ENCODE measurements at regions not wholly inside any gene's neighbourhood (a gene's known extent, or its start where the extent isn't known, plus 50 kb on each side); places are given as distances from the start of the nearest gene placed in this dataset.

DNA sequence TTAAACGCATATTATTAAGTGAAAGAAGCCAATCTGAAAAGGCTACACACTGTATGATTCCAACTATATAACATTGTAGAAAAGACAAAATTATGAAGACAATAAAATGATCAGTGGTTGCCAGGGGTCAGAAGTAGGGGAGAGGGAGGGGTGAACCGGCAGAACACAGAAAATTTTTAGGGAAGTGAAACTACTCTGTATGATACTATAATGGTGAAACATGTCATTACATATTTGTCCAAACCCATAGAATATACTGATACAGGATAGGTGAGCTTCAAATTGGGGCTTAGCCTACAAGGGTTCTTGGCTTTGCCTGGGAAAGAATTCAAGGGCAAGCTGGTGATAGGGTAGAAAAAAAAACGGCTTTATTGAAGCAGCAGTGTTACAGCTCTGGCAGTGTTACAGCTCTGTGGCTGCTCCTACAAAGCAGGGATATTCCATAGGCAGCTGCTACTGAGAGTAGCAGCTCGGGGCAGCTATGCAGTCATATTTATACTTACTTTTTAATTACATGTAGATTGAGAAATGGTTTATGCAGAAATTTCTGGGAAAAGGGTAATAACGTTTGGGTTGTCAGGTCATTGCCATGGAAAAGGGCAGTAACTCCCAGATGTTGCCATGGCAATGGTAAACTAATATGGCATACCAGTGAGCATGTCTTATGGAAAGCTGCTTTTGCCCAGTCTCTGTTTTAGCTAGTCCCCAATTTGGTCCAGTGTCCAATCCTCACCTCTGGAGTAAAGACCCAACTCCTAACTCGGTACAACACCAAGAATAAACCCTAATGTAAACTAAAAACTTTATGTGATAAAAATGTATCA is 125.1 kb upstream of the SLC25A36 start:
- intact Hi-C loops (cut with micrococcal nuclease): no loop called here

DNA sequence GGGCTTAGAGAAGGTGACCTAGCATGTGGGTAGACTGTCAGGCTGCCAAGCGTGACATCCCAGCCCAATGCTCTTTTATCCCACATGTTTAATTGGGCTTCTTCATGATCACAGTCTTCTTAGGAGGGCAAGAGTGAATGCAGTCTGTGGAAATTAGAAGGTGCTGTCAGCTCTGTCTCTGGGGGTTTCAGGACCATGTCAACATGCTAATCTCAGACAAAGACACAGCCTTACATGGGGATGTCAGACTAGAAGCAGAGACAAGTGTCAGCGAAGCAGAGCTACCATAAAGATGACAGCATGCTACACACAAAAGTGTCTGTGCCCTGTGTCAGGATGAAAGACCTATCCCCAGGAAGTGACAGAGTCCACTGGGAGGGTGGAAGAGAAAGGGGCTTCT is 120.1 kb upstream of the SLC25A36 start:
- intact Hi-C loops (cut with micrococcal nuclease): no loop called here

DNA sequence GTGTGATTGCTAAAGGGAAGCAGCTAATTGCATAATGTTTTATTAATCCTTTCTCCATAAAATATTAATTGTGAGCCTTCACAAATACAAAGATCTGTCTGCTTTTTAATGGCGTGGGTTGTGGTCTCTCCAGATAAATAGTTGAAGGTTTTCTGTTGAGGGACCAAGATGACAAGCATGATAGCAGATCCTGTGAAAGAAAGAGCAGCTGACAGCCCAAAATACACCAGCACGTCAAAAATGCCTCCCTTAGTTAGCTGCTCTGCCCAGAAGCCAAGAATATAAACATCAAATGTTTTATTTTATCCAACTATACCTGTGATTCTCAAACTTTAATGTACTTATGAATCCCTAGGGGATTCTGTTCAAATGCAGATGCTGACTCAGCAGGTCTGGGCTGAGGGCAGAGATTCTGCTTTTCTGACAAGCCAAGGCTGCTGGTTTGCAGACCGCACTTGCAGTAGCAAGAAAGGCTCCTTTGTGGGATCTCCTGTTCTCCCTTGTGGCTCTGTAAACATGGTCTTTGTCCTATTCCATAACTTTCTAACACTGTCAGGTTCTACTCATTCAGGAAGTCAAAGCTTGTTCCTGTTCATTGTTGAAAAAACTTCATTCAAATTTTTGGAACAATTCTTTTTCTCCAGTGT is 119.1 kb upstream of the SLC25A36 start:
- intact Hi-C loops (cut with micrococcal nuclease): no loop called here

DNA sequence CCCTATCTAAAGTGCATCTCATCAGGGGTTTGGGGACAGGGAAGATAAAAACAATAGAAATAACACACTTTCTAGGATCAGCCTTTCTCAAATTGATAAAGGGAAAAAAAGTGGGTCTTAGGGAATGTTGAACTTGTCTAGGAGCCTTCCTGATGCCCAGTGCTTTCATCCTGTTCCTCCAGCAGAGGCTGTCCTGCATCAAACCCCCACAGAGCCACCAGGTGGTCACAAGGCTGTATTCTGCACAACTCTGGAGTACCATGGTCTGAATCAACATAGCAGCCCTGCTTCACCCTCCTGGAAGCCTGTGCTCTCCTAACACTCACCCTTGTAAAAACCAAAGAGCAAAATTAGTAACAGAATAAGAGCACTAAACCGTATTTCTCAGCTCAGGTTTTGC is 118.5 kb upstream of the SLC25A36 start:
- intact Hi-C loops (cut with micrococcal nuclease): no loop called here

DNA sequence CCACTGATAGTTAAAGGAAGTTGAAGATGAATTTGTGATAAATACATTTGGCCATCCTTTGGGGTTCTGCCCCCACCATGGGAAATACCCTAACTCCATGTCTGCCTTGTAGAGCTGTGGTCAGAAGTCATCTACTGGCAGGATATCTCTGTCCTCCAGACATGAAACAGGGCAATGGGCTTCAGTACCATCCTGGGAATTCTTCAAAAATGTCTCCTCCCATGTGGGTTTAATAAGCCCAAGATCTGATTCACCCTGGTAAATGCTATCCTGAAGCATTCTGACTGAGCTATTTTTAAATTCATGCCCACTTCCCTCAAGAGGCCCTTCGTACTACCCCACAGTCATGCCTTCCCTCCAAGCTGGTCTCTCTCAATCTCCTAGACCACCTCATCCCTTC is 113.7 kb upstream of the SLC25A36 start:
- intact Hi-C loops (cut with micrococcal nuclease): no loop called here

DNA sequence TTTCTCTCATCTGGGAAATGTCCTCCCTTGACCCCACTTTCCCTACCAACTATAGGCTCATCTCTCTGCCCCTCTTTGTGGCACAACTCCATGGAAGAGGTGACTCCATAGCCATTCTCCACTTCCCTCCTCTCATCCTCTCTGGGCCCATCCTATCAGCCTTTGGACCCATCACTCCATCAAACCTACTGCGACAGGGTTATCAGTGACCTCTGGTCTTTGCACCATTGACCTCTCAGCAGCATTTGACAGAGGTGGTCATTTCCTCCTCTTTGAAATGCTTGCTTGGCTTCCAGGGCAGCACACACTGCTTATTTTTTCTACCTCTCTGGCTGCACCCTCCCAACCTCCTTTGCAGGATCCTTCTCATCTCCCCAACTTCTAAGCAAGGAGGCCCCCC is 113.1 kb upstream of the SLC25A36 start:
- intact Hi-C loops (cut with micrococcal nuclease): no loop called here

DNA sequence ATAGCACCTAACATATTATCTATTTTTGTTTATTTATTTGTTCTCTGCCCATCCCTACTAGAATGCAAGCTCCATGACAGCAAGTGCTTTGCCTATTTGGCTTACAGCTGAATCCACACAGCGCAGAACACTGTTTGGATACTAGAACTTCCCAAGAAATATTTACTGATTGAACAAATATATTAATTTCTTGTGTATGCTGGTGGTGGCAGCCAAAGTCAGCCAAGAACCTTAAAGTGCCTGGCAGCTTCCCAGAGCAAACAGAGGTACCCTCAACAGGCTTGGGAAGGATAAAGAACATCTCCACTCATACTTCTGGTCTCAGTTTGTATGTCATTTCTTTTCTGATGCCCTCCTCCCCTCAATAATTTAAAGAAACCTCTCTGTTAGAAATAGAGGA is 111.8 kb upstream of the SLC25A36 start:
- intact Hi-C loops (cut with micrococcal nuclease): no loop called here

DNA sequence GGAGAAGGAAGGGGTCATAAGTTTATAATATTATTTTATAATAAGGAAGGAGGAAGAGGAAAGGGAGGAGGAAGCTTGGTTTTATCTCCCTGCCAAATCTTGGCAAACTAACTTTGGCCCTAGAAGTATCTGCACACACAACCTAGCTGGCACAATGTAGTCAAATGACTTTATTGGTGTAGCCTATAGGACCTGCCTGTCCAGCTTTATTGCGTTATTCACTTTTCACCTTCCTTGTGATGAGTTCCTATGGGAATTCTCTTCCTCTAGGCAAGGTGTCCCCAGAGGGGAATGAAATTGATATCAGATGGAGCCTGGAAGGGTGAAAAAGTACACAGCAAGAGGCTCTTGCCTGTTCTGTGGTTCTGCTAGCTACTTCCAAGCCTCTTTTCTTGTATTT is 111.2 kb upstream of the SLC25A36 start:
- intact Hi-C loops (cut with micrococcal nuclease): no loop called here

DNA sequence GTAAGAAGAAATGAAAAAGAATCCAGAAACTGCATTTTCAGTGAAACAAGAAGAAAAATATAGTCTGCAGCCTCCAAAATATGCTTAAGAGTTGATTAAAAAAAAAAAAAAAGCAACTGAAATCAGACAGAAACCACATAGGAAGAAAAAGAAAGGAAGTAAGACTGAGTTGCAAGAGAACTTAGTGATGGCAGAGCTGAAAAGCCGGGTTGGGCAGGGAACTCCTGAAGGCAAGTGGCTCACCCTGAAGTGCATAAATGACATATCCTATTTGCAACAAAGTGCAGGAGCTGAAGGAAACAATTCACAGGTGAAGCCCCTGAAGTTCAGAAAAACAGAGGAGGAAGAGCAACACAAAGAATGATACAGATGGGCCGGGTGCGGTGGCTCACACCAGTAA is 108.8 kb upstream of the SLC25A36 start:
- intact Hi-C loops (cut with micrococcal nuclease): no loop called here

DNA sequence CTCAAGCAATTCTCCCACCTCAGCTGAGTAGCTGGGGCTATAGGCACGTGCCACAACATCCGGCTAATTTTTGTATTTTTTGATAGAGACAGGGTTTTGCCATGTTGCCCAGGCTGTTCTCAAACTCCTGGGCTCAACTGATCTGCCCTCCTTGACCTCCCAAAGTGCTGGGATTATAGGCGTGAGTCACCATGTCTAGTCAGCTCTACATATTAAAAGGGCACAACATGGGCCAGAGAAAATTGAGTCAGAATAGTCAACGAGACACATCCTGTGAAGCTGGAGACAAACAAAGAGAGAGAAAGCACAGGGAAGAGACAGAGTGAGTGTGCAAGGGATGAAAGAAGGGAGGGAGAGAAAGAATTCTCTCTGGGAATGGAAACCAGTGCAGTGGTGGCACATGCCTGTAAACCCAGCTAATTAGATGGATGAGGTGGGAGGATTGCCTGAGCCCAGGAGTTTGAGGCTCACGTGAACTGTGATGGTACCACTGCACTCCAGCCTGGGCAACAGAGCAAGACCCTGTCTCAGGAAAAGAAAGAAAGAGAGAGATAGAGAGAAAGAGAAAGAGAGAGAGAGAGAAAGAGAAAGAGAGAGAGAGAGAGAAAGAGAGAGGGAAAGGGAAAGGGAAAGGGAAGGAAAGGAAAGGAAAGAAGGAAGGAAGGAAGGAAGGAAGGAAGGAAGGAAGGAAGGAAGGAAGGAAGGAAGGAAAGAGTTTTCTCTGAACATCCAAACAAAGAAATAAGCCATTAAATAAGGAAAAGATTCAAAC is 107.2 kb upstream of the SLC25A36 start:
- intact Hi-C loops (cut with micrococcal nuclease): no loop called here

DNA sequence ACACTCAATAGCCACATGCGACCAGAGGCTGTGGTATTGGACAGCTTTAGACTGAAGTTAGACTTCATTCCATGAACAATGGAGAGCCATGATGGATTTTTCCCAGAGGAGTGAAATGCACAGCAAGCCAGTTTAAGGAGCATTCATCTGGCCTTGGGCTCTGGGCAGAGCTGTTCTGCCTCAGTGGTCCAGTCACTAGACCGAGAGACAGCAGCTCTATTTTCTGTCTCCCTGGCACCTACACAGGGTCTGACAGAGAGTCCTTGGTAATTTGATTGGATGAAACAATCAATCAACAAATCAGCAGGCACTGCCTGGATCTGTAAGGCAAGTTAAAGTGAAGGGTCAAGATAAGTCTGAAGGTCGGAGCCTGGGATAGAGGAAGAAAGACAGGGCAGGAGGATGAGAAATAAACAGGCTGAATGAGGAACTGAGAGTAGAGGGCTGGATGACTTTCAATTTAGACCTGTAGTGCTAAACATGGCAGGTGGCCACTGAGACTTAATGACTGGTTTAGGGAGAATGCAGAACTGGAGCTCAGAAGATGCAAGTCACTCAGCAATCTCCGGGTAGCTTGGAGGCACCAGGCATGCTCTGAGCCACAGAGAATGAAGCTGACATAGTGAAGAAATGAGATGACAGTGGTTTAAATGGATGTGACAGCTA is 98.5 kb upstream of the SLC25A36 start:
- intact Hi-C loops (cut with micrococcal nuclease): no loop called here

DNA sequence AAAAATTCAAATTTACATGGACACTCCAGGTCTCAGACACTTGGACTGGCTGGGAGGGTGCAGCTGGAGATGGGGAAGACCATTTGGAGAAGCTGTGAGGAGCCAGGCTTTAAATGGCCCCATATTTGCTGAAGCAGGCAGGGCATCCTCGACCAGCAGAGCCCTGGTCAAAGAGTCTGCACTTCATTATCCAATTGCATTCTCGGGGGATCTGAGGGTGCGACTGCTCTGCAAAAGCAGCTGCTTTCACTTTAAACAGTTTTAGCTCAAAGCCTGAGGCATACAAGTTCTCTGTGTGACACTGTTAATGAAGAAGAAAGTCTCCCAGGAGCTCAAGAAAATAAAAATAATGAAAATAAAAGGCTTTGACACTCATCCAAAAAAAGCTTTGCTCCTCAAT is 98.0 kb upstream of the SLC25A36 start:
- intact Hi-C loops (cut with micrococcal nuclease): no loop called here

DNA sequence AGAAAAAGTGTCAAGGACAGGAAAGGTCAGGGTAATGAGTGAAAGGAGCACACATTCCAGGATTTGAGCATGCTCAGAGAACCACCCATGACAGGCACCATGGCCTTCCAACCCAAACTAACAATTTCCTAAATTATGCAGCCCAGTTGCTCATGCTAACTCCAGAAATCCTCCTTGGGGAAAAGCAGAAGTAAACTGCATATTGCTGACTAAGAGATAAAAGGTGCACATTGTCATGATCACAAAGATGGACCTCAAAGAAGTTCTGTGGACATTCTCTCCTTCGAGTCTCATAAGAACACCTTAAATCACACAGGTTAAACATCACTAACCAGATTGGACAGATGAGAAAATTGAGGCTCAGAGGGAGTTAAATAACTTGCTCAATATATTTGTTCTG is 97.6 kb upstream of the SLC25A36 start:
- intact Hi-C loops (cut with micrococcal nuclease): no loop called here

DNA sequence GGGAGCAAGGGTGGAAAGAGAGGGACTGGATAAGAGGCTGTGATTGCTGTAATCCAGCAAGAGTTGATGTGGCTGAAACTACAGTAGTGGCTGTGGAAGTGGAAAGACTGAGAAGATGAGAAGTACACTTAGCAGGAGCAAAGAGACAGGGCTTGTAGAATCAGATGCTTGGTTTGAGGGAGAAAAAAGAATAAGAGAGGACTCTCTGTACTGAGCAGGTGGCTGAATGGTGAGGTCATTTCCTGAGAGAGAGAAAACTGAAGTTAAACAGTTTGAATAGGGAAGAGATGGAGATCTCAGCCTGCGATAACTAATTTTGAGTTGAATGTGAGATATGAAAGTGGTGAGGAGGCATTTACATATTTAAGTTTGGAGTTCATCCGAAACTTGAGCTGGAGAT is 95.8 kb upstream of the SLC25A36 start:
- intact Hi-C loops (cut with micrococcal nuclease): no loop called here

DNA sequence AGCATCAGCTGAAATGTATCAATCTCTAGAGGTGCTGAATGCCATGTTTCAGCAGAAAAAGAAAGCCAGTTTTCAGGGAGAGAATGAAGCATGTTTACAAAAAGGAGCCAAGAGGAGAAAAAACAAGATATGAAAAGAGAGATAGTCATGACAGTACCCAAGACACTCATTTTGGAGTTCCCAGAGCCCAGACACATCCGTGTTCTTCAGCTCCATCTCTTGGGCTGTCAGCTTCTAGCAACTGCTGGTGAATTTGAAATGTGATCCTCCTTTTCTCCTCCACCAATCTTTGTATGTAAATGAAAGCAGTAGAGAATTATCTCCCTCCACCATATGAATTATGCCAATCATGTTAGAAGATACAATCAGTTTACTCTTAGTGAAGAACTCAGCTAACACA is 93.0 kb upstream of the SLC25A36 start:
- intact Hi-C loops (cut with micrococcal nuclease): no loop called here

DNA sequence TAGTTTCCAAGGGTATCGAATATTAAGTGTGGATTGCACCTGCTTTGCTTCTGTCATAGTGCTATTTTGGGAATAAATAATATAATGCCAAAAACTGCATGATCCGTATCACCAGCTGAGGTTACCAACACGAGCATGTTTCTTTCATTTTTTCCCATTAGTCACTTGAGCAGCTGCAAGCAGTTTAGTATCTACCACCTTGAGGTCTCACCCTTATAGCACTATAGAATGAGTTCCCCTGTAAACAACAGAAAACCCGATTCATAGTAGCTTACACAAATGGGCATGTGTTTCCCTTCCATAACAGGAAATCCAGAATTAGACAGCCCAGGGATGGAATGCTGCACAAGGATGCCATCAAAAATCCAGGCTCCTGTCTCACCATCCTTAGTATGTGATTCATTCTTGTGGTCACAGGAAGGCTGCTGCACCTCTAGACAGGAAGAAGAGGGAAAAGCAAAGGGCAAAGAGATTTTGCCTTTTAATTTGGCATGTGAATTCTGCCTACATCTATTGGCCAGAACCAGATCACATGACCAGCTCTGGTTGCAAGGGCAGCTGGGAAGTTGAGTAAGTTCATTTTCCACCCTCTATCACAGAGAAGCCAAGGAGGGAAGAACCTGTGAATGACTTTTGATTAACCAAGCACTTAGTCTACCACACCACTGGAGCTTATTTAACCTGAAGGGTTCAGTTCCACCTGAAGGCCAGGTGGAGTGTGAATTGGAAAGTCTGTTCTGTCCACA is 91.3 kb upstream of the SLC25A36 start:
- intact Hi-C loops (cut with micrococcal nuclease): no loop called here

DNA sequence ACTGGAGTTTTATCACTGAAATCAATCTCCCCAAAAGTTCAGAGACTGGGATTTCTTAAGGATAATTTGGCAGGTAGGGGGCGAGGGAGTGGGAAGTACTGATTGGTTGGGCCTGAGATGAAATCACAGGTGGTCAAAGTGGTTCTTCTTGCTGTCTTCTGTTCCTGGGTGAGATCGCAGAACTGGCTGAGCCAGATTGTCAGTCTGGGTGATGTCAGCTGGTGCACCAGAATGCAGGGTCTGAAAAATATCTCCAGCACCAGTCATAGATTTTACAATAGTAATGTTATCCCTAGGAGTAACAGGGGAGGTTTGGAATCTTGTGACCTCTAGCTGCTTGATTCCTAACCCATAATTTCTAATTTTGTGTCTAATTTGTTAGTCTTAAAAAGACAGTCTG is 86.7 kb upstream of the SLC25A36 start:
- intact Hi-C loops (cut with micrococcal nuclease): no loop called here

DNA sequence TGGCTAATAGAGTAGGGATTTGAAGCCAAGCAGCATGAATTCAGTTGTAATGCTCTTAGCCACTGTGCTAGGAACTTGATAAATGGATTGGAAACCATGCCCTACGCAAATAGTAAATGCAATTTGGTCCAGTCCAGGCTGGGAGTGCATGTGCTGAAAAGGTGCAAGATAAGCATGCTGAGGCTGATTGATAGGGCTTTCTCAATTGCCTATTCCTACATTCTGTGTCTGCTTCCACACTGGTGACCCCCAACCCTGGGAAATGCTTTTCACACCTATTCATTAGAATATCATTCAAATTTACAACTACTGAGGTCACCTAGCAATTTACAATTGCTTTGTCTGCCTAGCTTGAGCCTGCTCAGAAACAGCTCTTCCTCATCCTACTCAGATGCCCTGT is 84.7 kb upstream of the SLC25A36 start:
- intact Hi-C loops (cut with micrococcal nuclease): no loop called here

DNA sequence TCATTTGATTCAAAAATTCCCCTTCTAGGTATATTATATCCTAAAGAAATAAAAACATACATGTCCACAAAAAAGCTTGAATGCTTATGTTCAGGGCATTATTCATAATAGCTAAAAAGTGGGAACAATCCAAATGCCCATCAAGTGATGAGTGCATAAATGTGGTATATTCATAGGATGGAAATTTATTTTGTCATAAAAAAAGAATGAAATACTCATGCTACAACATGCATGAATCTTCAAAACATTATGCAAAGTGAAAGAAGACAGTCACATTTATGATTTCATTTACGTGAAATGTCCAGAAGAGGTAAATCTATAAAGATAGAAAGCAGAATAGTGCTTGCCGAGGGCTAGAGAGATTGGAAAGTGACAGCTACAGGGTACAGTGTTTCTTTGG is 83.6 kb upstream of the SLC25A36 start:
- intact Hi-C loops (cut with micrococcal nuclease): no loop called here

DNA sequence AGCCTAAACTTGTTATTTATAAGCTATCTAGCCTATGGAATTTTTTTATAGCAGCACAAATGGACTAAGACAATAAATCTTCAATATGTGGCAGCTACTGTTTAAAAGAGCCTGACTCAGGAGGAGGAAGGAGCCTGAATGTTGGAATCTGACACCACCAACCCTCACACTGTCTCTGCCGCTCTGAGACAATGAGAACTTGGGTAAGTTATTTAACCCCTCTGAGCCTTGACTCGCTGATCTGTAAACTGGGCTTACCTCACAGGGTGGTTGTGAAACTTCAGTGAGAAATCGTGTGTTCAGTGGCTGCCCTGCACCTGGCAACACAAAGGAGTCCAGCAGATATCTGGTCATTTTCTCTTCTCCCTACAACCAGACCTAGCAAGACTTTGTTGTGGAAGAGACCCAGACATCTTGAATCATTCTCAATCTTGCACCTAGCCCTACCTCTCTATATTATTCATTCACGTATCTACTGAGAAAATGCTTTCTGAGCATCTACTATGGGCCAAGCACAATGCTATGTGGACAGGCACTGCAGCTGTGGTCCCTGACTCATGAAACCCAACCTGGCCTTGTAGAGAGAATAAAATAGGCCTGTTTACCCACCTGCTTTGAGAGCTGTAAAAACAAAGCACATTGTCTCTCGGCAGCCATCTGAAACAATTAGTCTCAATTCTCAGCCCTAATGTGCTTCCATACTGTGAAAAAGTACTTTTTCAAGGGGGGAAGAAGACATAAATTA is 81.9 kb upstream of the SLC25A36 start:
- intact Hi-C loops (cut with micrococcal nuclease): no loop called here

All from T-helper 1 cell treated with Interleukin-12 subunit alpha and Interleukin-12 subunit beta and Interleukin-4 antibody, amounts not matched to agents 30 ng/mL and 1 ng/mL, for 36 hours (primary cell).